Thyroid gland (tissue), 4 donors: ENCODE measurements at regions not wholly inside any gene's neighbourhood (a gene's known extent, or its start where the extent isn't known, plus 50 kb on each side); places are given as distances from the start of the nearest gene placed in this dataset.

ENCODE experiments used
- CTCF ChIP-seq, 6 experiments: fragments of 200-600 bp in 3 of 6; fragments of 450-650 bp in 3 of 6; sonication (generic) in 3 of 6; IDR thresholded peaks; one replicate each; pipeline ENCODE4 v1.5.1; 2016 to 2019; ENCODE audit warnings: antibody characterized with exemption in 6 of 6, mild to moderate bottlenecking in 2 of 6, inconsistent platforms in 1 of 6, moderate library complexity in 1 of 6
- POLR2A ChIP-seq, 2 donors: fragments of 450-650 bp; IDR thresholded peaks; one replicate each; pipeline ENCODE4 v1.6.1; 2017; ENCODE audit warnings: antibody characterized with exemption in 2 of 2, mild to moderate bottlenecking in 2 of 2, moderate library complexity in 1 of 2

GRCh38 chr10:33035411-33035810 lies 77.4 kb upstream of the ITGB1 start:
- TF ChIP-seq CTCF (IDR thresholded peaks at IDR 0.05) (no peak), POLR2A (IDR thresholded peaks at IDR 0.05) (no peak)
